Pancreas (tissue), 10 donors: ENCODE measurements at regions not wholly inside any gene's neighbourhood (a gene's known extent, or its start where the extent isn't known, plus 50 kb on each side); places are given as distances from the start of the nearest gene placed in this dataset.

Source experiments
- ATAC-seq, 4 donors: fragments of 200-7000 bp; cut with Tn5 transposase; one replicate each; pipeline versions ENCODE4 v1.8.0 to v1.9.1; 2020; ENCODE audit warnings: mild to moderate bottlenecking in 4 of 4, moderate library complexity in 4 of 4
- DNase-seq, 6 donors: peaks; one replicate each; pipeline ENCODE4 v3.0.0-alpha.2; 2020
- FAIRE-seq: peaks from 2 replicates; lab custom pipeline; 2012; peaks lifted over from hg19 to GRCh38; lab: Jason Lieb, UNC
- H3K27ac ChIP-seq, 4 donors: fragments of 200-600 bp; sonication (generic); 1 replicate in 3 of 4; 2 replicates in 1 of 4; pipeline versions ENCODE4 v1.5.0 to v1.8.0; 2020
- H3K27me3 ChIP-seq, 4 donors: fragments of 200-600 bp; one replicate each; pipeline ENCODE4 v1.8.0; 2021
- H3K36me3 ChIP-seq, 3 donors: fragments of 200-600 bp; sonication (generic) in 1 of 3; one replicate each; pipeline versions ENCODE4 v1.5.0 to v1.8.0; 2020 to 2021
- H3K4me1 ChIP-seq, 3 donors: fragments of 200-600 bp; one replicate each; pipeline ENCODE4 v1.8.0; 2021
- H3K4me3 ChIP-seq, 4 donors: fragments of 200-600 bp; sonication (generic) in 2 of 4; one replicate each; pipeline versions ENCODE4 v1.5.0 to v1.8.0; 2020 to 2021
- H3K9me3 ChIP-seq, 4 donors: fragments of 200-600 bp; one replicate each; pipeline ENCODE4 v1.8.0; 2021
- CTCF ChIP-seq, 4 donors: fragments of 200-600 bp; sonication (generic) in 3 of 4; IDR thresholded peaks; one replicate each; pipeline versions ENCODE4 v1.5.0 to v1.8.0; 2021; ENCODE audit warnings: antibody characterized with exemption in 4 of 4
- WGBS, 2 donors: extraction: QIAGEN DNeasy Blood & Tissue Kit; methylation state at CpG; one replicate each; pipeline ENCODE4 v1.1.7; 2013; 5-methylcytosine and 5-hydroxymethylcytosine counted together
- intact Hi-C, 3 donors: fragments of 100-400 bp; cut with DNase I; formaldehyde crosslinking; loops; one replicate each; pipeline versions ENCODE4 v1.11.1 to v1.14.2; 2022
- donor health status: healthy with polysubstance abuse.
- donor health status: DM: no; HTN: no; CAD: no; lungs with moderate emphysema.
- donor health status: DM: no; HTN: no; CAD: no.
- donor health status: control.
- donor health status: control.
- donor health status: Bipolar disorder and iron deficiency.
- donor health status: DM: yes; HTN: yes; CAD: no.
- donor health status: DM: no; HTN: no; CAD: no.
- donor health status: DM: no; HTN: no; CAD: no.
- donor health status: DM: yes; HTN: yes; CAD: no.

DNA sequence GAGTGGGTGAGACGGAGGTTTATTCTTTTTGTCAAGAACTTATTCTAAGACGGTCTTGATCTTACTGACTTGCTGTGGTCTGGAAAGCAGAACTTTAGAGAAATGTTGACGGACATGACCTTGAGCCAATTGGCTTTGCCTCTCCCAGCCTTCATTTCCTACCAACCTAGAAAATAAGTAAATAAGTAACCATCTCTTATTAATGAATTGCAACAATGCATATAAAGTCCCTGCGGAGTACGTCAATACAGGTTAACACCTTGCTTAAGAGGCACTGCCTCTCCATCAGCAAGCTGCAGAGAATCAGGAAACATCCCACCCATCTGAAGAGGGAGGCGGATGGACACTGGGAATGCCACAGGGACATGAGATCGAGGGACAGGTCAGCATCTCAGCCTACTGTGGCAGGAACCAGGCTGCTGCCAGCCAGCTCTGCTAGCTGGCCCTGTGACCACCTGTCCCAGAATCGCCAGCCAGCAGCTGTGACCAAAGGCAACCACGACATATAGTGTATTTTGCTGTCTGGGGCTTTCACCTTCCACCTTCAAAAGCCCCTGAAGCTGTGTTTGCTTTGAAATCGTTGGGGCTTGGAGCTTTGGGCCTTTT, 208.3 kb downstream of the BCL11B start:
- DNase-seq (peak in 2 of 6 donors; percentile 21 to 37), FAIRE-seq (no peak), ATAC-seq (peak; percentile 46 to 75 (median 49))
- 31 to 34% methylated on average over 10 of the region's 10 CpGs for WGBS, 2 donors
- Histone ChIP-seq H3K36me3 (no peaks in the 10 kb centered on the region), H3K27ac (peak overlapping the region in 3 of 4 donors; percentile 2 to 22 (median 19)), H3K4me1 (no peaks in the 10 kb centered on the region), H3K4me3 (no peak overlapping the region), H3K27me3 (no peaks in the 10 kb centered on the region), H3K9me3 (no peaks in the 10 kb centered on the region)
- no peak for TF ChIP-seq CTCF (IDR thresholded peaks at IDR 0.05)
- intact Hi-C loops, result no loop called here

GRCh38 chr14:99064262-99064954, 207.6 kb downstream of the BCL11B start:
- ATAC-seq, result peak in 3 of 4 donors; percentile 42 to 56 (median 50)

DNA sequence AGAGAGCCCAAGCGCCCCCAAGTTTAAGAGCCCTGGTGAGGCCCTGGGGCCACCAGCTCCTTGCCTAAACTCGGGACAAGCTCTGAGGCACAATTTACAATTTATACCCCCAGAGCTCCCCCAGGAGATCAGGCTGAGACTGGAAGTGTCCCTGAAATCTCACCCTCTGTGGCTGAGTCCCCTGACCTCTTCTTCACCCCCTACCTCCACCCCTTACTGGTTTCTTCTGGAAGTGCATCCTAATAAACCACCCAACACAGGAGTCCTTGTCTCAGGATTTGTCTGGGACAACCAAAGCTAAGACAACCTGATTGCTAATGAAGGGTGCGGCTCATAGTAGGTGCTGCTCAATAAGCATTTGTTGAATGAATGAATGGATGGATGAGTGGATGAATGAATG, 206.4 kb downstream of the BCL11B start:
- FAIRE-seq, result no peak
- no peak for TF ChIP-seq CTCF (IDR thresholded peaks at IDR 0.05)
- H3K27ac ChIP-seq, result no peak overlapping the region
- ATAC-seq, result no peak
- H3K9me3 ChIP-seq, result no peaks in the 10 kb centered on the region
- no peaks in the 10 kb centered on the region for H3K36me3 ChIP-seq
- intact Hi-C loops, result no loop called here
- no peak for DNase-seq
- 81 to 88% methylated on average over 3 of the region's 3 CpGs for WGBS, 2 donors
- no peak overlapping the region for H3K4me3 ChIP-seq
- no peaks in the 10 kb centered on the region for H3K4me1 ChIP-seq
- H3K27me3 ChIP-seq, result no peaks in the 10 kb centered on the region

More at GRCh38 chr14:99064262-99064954, 207.6 kb downstream of the BCL11B start:
- Histone ChIP-seq H3K4me1 (no peaks in the 10 kb centered on the region), H3K4me3 (no peak overlapping the region), H3K27me3 (no peaks in the 10 kb centered on the region), H3K36me3 (no peaks in the 10 kb centered on the region), H3K9me3 (no peaks in the 10 kb centered on the region), H3K27ac (peak overlapping the region in 3 of 4 donors; percentile 2 to 22 (median 19))
- no peak for TF ChIP-seq CTCF (IDR thresholded peaks at IDR 0.05)
- 46 to 53% methylated on average over 9 of the region's 9 CpGs for WGBS, 2 donors
- DNase-seq (no peak), FAIRE-seq (no peak)
- intact Hi-C loops, result no loop called here

- FAIRE-seq, result no peak
- Histone ChIP-seq H3K36me3 (no peaks in the 10 kb centered on the region), H3K9me3 (no peaks in the 10 kb centered on the region), H3K27ac (no peak overlapping the region), H3K27me3 (no peaks in the 10 kb centered on the region), H3K4me1 (no peaks in the 10 kb centered on the region), H3K4me3 (no peak overlapping the region)
- 28 to 36% methylated on average over 23 of the region's 23 CpGs for WGBS, 2 donors
- TF ChIP-seq CTCF (IDR thresholded peaks at IDR 0.05), result no peak
- intact Hi-C loops, result no loop called here
- peak in 3 of 4 donors; percentile 50 to 79 (median 75) for ATAC-seq
- peak in 2 of 6 donors; percentile 14 to 30 for DNase-seq
These were observed 205.6 kb downstream of the BCL11B start for GRCh38 chr14:99066378-99066777.
